Embryonic facial prominence (tissue), 1 donor: ENCODE measurements at regions not wholly inside any gene's neighbourhood (a gene's known extent, or its start where the extent isn't known, plus 50 kb on each side); places are given as distances from the start of the nearest gene placed in this dataset.
"Not testable (repeated sequence)": the region's sequence is repeated elsewhere in the genome, so short reads cannot be mapped to it uniquely, and the experiment has no call there.

Experiments used
- DNase-seq: peaks from one replicate; pipeline ENCODE4 v3.0.0-alpha.2; 2016; ENCODE audit errors: extremely low spot score

- no peak for DNase-seq
Measured at GRCh38 chr1:224061436-224061835, 52.5 kb upstream of the FBXO28 start.

- DNase-seq: no peak
Measured at GRCh38 chr1:224059897-224060427, 53.9 kb upstream of the FBXO28 start.

- DNase-seq: no peak
Measured at GRCh38 chr1:224058303-224058702, 55.6 kb upstream of the FBXO28 start.

- no peak for DNase-seq
Measured at GRCh38 chr1:224057461-224058199, 56.3 kb upstream of the FBXO28 start.

- DNase-seq: no peak
Measured at GRCh38 chr1:224054611-224055010, 59.3 kb upstream of the FBXO28 start.

- DNase-seq: no peak
Measured at GRCh38 chr1:224054012-224054411, 59.9 kb upstream of the FBXO28 start.

- DNase-seq: no peak
Measured at GRCh38 chr1:224053456-224053855, 60.5 kb upstream of the FBXO28 start.

- DNase-seq: no peak
Measured at GRCh38 chr1:224052772-224053171, 61.1 kb upstream of the FBXO28 start.

- DNase-seq: not testable (repeated sequence)
Measured at GRCh38 chr1:224051782-224052181, 62.1 kb upstream of the FBXO28 start.

- DNase-seq: no peak
Measured at GRCh38 chr1:224051086-224051406, 62.9 kb upstream of the FBXO28 start.

GRCh38 chr1:224047538-224047937 lies 66.4 kb upstream of the FBXO28 start:
- no peak for DNase-seq

- DNase-seq: no peak
Measured at GRCh38 chr1:224045556-224045955, 68.4 kb upstream of the FBXO28 start.

- DNase-seq: no peak
Measured at GRCh38 chr1:224044420-224044819, 69.5 kb upstream of the FBXO28 start.

- no peak for DNase-seq
Measured at GRCh38 chr1:224042557-224043118, 71.3 kb upstream of the FBXO28 start.

- DNase-seq: no peak
Measured at GRCh38 chr1:224041032-224041431, 72.9 kb upstream of the FBXO28 start.

- not testable (repeated sequence) for DNase-seq
Measured at GRCh38 chr1:224040423-224040822, 73.5 kb upstream of the FBXO28 start.

GRCh38 chr1:224040006-224040405 lies 73.9 kb upstream of the FBXO28 start:
- DNase-seq: not testable (repeated sequence)

- DNase-seq: not testable (repeated sequence)
Measured at GRCh38 chr1:224038832-224039231, 75.1 kb upstream of the FBXO28 start.

GRCh38 chr1:224037362-224037761 lies 76.5 kb upstream of the FBXO28 start:
- not testable (repeated sequence) for DNase-seq

GRCh38 chr1:224032608-224033276 lies 81.2 kb upstream of the FBXO28 start:
- DNase-seq: not testable (repeated sequence)

- DNase-seq: not testable (repeated sequence)
Measured at GRCh38 chr1:224031986-224032385, 81.9 kb upstream of the FBXO28 start.

- DNase-seq: not testable (repeated sequence)
Measured at GRCh38 chr1:224030257-224030656, 83.7 kb upstream of the FBXO28 start.
